ENCODE measurements at regions not wholly inside any gene's neighbourhood (a gene's known extent, or its start where the extent isn't known, plus 50 kb on each side); places are given as distances from the start of the nearest gene placed in this dataset.

- WGBS (ENCODE audit: insufficient coverage, low coverage, low lambda C conversion rate, missing lambda C conversion rate) = 51% methylated on average over 6 of the region's 6 CpGs
- Histone ChIP-seq H3K27me3 (no peaks in the 10 kb centered on the region), H3K27ac (no peak overlapping the region), H3K4me3 (no peak overlapping the region), H3K4me1 (no peaks in the 10 kb centered on the region), H3K36me3 (no peaks in the 10 kb centered on the region), H3K9me3 (no peaks in the 10 kb centered on the region)
- TF ChIP-seq POLR2A (IDR thresholded peaks at IDR 0.05) (no peak), CTCF (IDR thresholded peaks at IDR 0.05) (no peak)
- intact Hi-C loops (cut with DNase I) = no loop called here
- ATAC-seq (no peak), DNase-seq (no peak)
Measured at GRCh38 chr13:46486270-46486669, 66.7 kb upstream of the LRCH1 start.

GRCh38 chr13:46484561-46484960 is 68.4 kb upstream of the LRCH1 start:
- H3K27ac ChIP-seq = no peak overlapping the region
- intact Hi-C loops (cut with DNase I) = no loop called here
- no peaks in the 10 kb centered on the region for H3K36me3 ChIP-seq
- no peaks in the 10 kb centered on the region for H3K4me1 ChIP-seq
- 59% methylated on average over 3 of the region's 3 CpGs for WGBS (ENCODE audit: insufficient coverage, low coverage, low lambda C conversion rate, missing lambda C conversion rate)
- H3K9me3 ChIP-seq = no peaks in the 10 kb centered on the region
- H3K27me3 ChIP-seq = no peaks in the 10 kb centered on the region
- no peak overlapping the region for H3K4me3 ChIP-seq
- TF ChIP-seq CTCF (IDR thresholded peaks at IDR 0.05) (no peak), POLR2A (IDR thresholded peaks at IDR 0.05) (no peak)
- DNase-seq = no peak
- ATAC-seq = no peak

GRCh38 chr13:46481166-46481565 is 71.8 kb upstream of the LRCH1 start:
- no peak for ATAC-seq
- DNase-seq = no peak
- no peaks in the 10 kb centered on the region for H3K4me1 ChIP-seq
- no peaks in the 10 kb centered on the region for H3K9me3 ChIP-seq
- H3K36me3 ChIP-seq = no peaks in the 10 kb centered on the region
- no peak overlapping the region for H3K27ac ChIP-seq
- H3K27me3 ChIP-seq = no peaks in the 10 kb centered on the region
- intact Hi-C loops (cut with DNase I) = no loop called here
- no peak overlapping the region for H3K4me3 ChIP-seq
- WGBS (ENCODE audit: insufficient coverage, low coverage, low lambda C conversion rate, missing lambda C conversion rate) = 55% methylated on average over 4 of the region's 4 CpGs
- no peak for TF ChIP-seq CTCF (IDR thresholded peaks at IDR 0.05)
- TF ChIP-seq POLR2A (IDR thresholded peaks at IDR 0.05) = no peak

GRCh38 chr13:46480131-46480530 is 72.8 kb upstream of the LRCH1 start:
- H3K9me3 ChIP-seq = no peaks in the 10 kb centered on the region
- WGBS (ENCODE audit: insufficient coverage, low coverage, low lambda C conversion rate, missing lambda C conversion rate) = 80% methylated on average over 5 of the region's 5 CpGs
- H3K36me3 ChIP-seq = no peaks in the 10 kb centered on the region
- H3K27me3 ChIP-seq = no peaks in the 10 kb centered on the region
- H3K4me3 ChIP-seq = no peak overlapping the region
- intact Hi-C loops (cut with DNase I) = no loop called here
- H3K4me1 ChIP-seq = no peaks in the 10 kb centered on the region
- DNase-seq = no peak
- ATAC-seq = no peak
- H3K27ac ChIP-seq = no peak overlapping the region
- TF ChIP-seq CTCF (IDR thresholded peaks at IDR 0.05) (no peak), POLR2A (IDR thresholded peaks at IDR 0.05) (no peak)

GRCh38 chr13:46479691-46480090 is 73.3 kb upstream of the LRCH1 start:
- Histone ChIP-seq H3K4me1 (no peaks in the 10 kb centered on the region), H3K36me3 (no peaks in the 10 kb centered on the region), H3K9me3 (no peaks in the 10 kb centered on the region), H3K4me3 (no peak overlapping the region), H3K27me3 (no peaks in the 10 kb centered on the region), H3K27ac (no peak overlapping the region)
- WGBS (ENCODE audit: insufficient coverage, low coverage, low lambda C conversion rate, missing lambda C conversion rate) = no CpG with 5 or more reads among the region's 1 CpG
- intact Hi-C loops (cut with DNase I) = no loop called here
- DNase-seq = no peak
- no peak for ATAC-seq
- TF ChIP-seq POLR2A (IDR thresholded peaks at IDR 0.05) (no peak), CTCF (IDR thresholded peaks at IDR 0.05) (no peak)
